ENCODE measurements at regions not wholly inside any gene's neighbourhood (a gene's known extent, or its start where the extent isn't known, plus 50 kb on each side); places are given as distances from the start of the nearest gene placed in this dataset.

GRCh38 chr5:162654661-162655405 is 587.3 kb downstream of the GABRG2 start:
- TF ChIP-seq, protein P1, sequence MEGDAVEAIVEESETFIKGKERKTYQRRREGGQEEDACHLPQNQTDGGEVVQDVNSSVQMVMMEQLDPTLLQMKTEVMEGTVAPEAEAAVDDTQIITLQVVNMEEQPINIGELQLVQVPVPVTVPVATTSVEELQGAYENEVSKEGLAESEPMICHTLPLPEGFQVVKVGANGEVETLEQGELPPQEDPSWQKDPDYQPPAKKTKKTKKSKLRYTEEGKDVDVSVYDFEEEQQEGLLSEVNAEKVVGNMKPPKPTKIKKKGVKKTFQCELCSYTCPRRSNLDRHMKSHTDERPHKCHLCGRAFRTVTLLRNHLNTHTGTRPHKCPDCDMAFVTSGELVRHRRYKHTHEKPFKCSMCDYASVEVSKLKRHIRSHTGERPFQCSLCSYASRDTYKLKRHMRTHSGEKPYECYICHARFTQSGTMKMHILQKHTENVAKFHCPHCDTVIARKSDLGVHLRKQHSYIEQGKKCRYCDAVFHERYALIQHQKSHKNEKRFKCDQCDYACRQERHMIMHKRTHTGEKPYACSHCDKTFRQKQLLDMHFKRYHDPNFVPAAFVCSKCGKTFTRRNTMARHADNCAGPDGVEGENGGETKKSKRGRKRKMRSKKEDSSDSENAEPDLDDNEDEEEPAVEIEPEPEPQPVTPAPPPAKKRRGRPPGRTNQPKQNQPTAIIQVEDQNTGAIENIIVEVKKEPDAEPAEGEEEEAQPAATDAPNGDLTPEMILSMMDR (conservative IDR thresholded peaks at IDR 0.05) = no peak
- Mint-ChIP-seq H3K27me3 (ENCODE audit: low read depth) (no peaks in the 10 kb centered on the region), H3K27ac (no peak overlapping the region), H3K9me3 (peaks cover 5 to 16% of the 10 kb centered on the region in 2 experiments; a peak in 4 of 5 replicates), H3K4me3 (no peak overlapping the region), H3K36me3 (ENCODE audit: insufficient read depth in 1 of 3, low read depth in 3 of 3) (peaks cover 3 to 20% (median 8%) of the 10 kb centered on the region in 3 experiments; a peak in 6 of 7 replicates), H3K4me1 (peaks cover 0 to 7% of the 10 kb centered on the region in 2 experiments; a peak in 2 of 4 replicates)
- H2BK120ac ChIP-seq (ENCODE audit: low read depth, low read length, poor library complexity, severe bottlenecking) = no peak overlapping the region
- no peaks in the 10 kb centered on the region for H3K9me3 ChIP-seq (ENCODE audit: control insufficient read depth, low read depth, low read length)
- H3K14ac ChIP-seq (ENCODE audit: insufficient read depth, low read length) = no peak overlapping the region
- H3K23me2 ChIP-seq (ENCODE audit: insufficient read length, low read depth, low read length, poor library complexity, severe bottlenecking) = no peaks in the 10 kb centered on the region
- no peak overlapping the region for H2BK15ac ChIP-seq (ENCODE audit: low read depth, low read length)
- no peak overlapping the region for H3T11ph ChIP-seq (ENCODE audit: low read length)
- H3K18ac ChIP-seq (ENCODE audit: insufficient read length, low read depth, low read length) = no peak overlapping the region
- no peak overlapping the region for H2BK12ac ChIP-seq (ENCODE audit: insufficient read length, low read depth, low read length)
- H2AFZ ChIP-seq (ENCODE audit: low read length) = no peak overlapping the region
- H3K4me2 ChIP-seq (ENCODE audit: insufficient read depth, insufficient read length, low read length) = no peak overlapping the region
- no peak overlapping the region for H3K27ac ChIP-seq (ENCODE audit: insufficient read length, low read depth, low read length)
- no CpG with 5 or more reads among the region's 1 CpG for WGBS (ENCODE audit: extremely low coverage, insufficient read length, low lambda C conversion rate)
- H3K9ac ChIP-seq (ENCODE audit: extremely low read depth, insufficient read length, low read length) = no peak overlapping the region
- no peaks in the 10 kb centered on the region for H3K4me1 ChIP-seq (ENCODE audit: insufficient read depth, low read length)
- H2AK5ac ChIP-seq (ENCODE audit: insufficient read length, low read length) = no peak overlapping the region
- H2BK20ac ChIP-seq (ENCODE audit: low read depth, low read length, poor library complexity, severe bottlenecking) = no peak overlapping the region
- no peak overlapping the region for H3K56ac ChIP-seq (ENCODE audit: insufficient read length, low read depth, low read length)
- H3K4ac ChIP-seq (ENCODE audit: low read depth, low read length) = no peak overlapping the region
- H4K91ac ChIP-seq (ENCODE audit: insufficient read length, low read depth, low read length) = no peak overlapping the region
- H4K20me1 ChIP-seq (ENCODE audit: control insufficient read depth, insufficient read depth, insufficient read length) = no peaks in the 10 kb centered on the region
- H3K79me2 ChIP-seq (ENCODE audit: insufficient read depth, low read length) = no peaks in the 10 kb centered on the region
- H4K5ac ChIP-seq (ENCODE audit: insufficient read length, low read depth, low read length) = no peak overlapping the region
- H3K79me1 ChIP-seq (ENCODE audit: insufficient read depth, low read depth, low read length, poor library complexity, severe bottlenecking) = no peaks in the 10 kb centered on the region
- no peak overlapping the region for H3K23ac ChIP-seq (ENCODE audit: insufficient read length, low read depth, low read length)
- H4K8ac ChIP-seq (replicated peaks; ENCODE audit: insufficient read length, low read depth, low read length) = no peak overlapping the region
- H3K27me3 ChIP-seq (ENCODE audit: insufficient read depth, low read length) = no peaks in the 10 kb centered on the region
- no peak overlapping the region for H2BK5ac ChIP-seq (ENCODE audit: insufficient read length, low read length)
- DNase-seq = no peak
